ENCODE measurements at regions not wholly inside any gene's neighbourhood (a gene's known extent, or its start where the extent isn't known, plus 50 kb on each side); places are given as distances from the start of the nearest gene placed in this dataset.

DNA sequence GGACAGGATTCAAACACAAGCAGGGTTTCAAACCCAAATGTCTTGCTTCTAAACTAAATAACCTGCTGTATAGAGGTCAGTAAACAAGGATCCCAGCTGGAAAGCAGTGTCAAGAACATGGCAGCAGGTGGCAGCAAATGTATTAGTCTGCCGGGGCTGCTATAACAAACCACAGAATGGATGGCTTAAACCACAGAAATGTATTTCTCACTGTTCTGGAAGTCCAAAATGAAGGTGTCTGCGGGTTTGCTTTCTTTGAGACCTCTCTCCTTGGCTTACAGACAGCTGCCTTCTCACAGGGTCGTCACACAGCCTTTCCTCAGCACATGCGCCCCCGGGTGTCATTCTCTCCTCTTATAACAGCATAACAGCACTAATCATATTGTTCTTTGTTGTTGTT lies 65.1 kb upstream of the LRRC55 start:
- WGBS, 2 donors, result 64 to 67% methylated on average over 5 of the region's 5 CpGs
- H3K9me3 ChIP-seq, result no peaks in the 10 kb centered on the region
- peak in 1 of 2 donors; percentile 39 for DNase-seq (ENCODE audit: low spot score in 2 of 2)
- H3K4me1 ChIP-seq, result no peaks in the 10 kb centered on the region
- TF ChIP-seq, protein P1, sequence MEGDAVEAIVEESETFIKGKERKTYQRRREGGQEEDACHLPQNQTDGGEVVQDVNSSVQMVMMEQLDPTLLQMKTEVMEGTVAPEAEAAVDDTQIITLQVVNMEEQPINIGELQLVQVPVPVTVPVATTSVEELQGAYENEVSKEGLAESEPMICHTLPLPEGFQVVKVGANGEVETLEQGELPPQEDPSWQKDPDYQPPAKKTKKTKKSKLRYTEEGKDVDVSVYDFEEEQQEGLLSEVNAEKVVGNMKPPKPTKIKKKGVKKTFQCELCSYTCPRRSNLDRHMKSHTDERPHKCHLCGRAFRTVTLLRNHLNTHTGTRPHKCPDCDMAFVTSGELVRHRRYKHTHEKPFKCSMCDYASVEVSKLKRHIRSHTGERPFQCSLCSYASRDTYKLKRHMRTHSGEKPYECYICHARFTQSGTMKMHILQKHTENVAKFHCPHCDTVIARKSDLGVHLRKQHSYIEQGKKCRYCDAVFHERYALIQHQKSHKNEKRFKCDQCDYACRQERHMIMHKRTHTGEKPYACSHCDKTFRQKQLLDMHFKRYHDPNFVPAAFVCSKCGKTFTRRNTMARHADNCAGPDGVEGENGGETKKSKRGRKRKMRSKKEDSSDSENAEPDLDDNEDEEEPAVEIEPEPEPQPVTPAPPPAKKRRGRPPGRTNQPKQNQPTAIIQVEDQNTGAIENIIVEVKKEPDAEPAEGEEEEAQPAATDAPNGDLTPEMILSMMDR (IDR thresholded peaks at IDR 0.05), result peak in 4 of 5 experiments; percentile 5 to 41 (median 32)
- no peak for TF ChIP-seq POLR2A (IDR thresholded peaks at IDR 0.05)
- H3K36me3 ChIP-seq, result no peaks in the 10 kb centered on the region
- H3K27ac ChIP-seq, result no peak overlapping the region
- no peaks in the 10 kb centered on the region for H3K27me3 ChIP-seq
- no peak overlapping the region for H3K4me3 ChIP-seq

DNA sequence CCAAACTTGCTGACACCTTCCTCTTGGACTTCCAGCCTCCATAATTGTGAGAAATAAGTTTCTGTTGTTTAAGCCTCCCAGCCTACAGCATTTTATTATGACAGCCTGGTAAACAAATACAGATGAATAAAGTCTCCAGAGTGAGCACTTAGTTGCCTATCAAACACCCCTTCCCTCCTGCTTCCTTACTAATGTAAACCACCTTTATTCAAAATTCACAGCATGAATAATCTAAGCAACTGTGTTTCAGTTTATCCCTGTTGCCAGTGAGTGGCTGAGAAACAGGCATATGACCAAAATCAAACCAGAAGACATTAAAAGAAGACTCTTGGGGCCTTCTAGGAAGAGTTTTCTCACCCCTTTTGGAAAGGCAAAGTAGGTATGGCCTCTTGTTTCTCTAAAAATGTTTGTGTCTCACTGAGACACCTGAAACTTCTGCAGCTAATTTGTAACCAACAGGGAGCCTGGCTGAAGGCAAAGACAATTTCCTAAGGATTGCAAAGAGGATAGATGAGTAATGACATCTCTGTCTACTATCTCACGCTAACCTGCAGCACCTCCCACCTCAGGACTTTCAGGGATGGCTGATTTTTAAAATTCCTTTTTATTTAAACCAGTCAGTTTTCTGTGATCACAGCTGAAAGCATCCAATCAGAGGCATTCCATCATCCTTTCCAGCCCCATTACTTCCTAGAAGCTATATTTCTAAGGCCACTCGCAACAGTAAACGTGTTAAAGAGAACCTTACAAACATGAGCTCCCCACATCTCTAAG lies 61.4 kb upstream of the LRRC55 start:
- Histone ChIP-seq H3K36me3 (no peaks in the 10 kb centered on the region), H3K4me1 (no peaks in the 10 kb centered on the region), H3K27ac (no peak overlapping the region), H3K9me3 (no peaks in the 10 kb centered on the region), H3K4me3 (no peak overlapping the region), H3K27me3 (no peaks in the 10 kb centered on the region)
- 91 to 94% methylated on average over 3 of the region's 3 CpGs for WGBS, 2 donors
- TF ChIP-seq EP300 (IDR thresholded peaks at IDR 0.05), result no peak
- TF ChIP-seq, protein P1 (IDR thresholded peaks at IDR 0.05), result no peak
- no peak for TF ChIP-seq POLR2A (IDR thresholded peaks at IDR 0.05)
- DNase-seq (ENCODE audit: low spot score in 2 of 2), result no peak

DNA sequence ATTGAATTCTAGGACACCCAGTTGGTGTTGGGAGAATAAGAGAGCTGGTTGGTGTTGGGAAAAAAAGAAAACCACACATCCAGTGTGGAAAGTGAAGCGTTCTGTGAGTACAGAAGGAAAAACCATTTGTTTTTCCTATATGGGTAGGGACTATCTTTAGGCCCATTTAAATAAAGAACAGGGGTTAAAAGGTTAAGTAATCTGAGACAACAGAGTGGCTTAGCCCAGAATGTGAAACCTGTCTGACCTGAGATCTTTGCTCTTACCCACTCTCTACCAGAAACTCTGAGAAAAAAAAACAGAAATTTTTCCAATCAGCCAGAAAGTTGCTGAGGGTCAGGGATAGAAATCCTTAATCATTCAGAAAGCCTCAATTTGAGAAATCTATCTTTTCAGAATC lies 59.8 kb upstream of the LRRC55 start:
- TF ChIP-seq EP300 (IDR thresholded peaks at IDR 0.05) (no peak), POLR2A (IDR thresholded peaks at IDR 0.05) (no peak)
- TF ChIP-seq, protein P1 (IDR thresholded peaks at IDR 0.05), result no peak
- Histone ChIP-seq H3K27ac (no peak overlapping the region), H3K27me3 (no peaks in the 10 kb centered on the region), H3K4me1 (no peaks in the 10 kb centered on the region), H3K36me3 (no peaks in the 10 kb centered on the region), H3K9me3 (no peaks in the 10 kb centered on the region), H3K4me3 (no peak overlapping the region)
- WGBS, 2 donors, result 49 to 59% methylated on average over 1 of the region's 1 CpG
- DNase-seq (ENCODE audit: low spot score in 2 of 2), result no peak

DNA sequence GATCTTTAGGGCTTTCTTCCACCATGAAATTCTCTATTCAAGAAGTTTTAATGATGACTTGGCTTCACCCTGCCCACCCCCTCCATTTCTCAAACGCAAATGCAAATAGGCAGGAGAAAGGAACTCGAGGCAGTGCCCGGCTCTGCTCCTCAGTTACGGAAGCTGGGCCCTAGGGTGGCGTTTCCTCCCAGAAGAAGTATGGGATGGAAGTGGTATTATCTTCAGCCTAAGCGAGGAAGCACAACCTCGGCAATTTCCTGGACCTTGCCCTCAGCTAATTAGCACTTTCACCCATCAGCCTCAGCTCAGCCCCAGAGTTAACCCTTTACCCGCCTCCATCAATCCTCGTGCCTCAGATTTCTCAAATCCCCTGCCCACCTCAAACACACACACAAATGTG lies 58.2 kb upstream of the LRRC55 start:
- Histone ChIP-seq H3K4me1 (no peaks in the 10 kb centered on the region), H3K27me3 (no peaks in the 10 kb centered on the region), H3K4me3 (no peak overlapping the region), H3K9me3 (no peaks in the 10 kb centered on the region), H3K36me3 (no peaks in the 10 kb centered on the region), H3K27ac (no peak overlapping the region)
- no peak for DNase-seq (ENCODE audit: low spot score in 2 of 2)
- TF ChIP-seq EP300 (IDR thresholded peaks at IDR 0.05) (no peak), POLR2A (IDR thresholded peaks at IDR 0.05) (no peak)
- TF ChIP-seq, protein P1 (IDR thresholded peaks at IDR 0.05), result no peak
- 51 to 61% methylated on average over 9 of the region's 9 CpGs for WGBS, 2 donors

DNA sequence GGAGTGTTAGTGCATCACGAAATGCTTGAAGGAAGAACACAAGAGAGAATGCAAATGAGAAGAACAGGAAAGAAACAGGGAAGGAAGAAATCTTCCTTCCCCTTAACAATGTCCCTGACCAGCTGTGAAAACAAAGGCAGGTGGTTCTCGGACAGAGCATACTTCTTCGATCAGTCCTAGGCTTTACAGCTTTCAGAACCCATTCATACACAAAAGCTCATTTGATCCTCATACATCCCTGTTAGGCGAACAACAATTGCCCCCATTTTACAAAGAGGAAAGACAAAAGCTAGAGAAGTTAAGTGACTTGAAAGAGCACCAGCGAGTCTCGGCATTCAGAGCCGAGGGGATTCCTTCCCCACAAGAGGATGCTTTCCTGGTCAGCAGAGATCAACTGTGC lies 57.2 kb upstream of the LRRC55 start:
- WGBS, 2 donors, result 23 to 34% methylated on average over 7 of the region's 7 CpGs
- no peak for TF ChIP-seq EP300 (IDR thresholded peaks at IDR 0.05)
- TF ChIP-seq, protein P1 (IDR thresholded peaks at IDR 0.05), result no peak
- no peak for TF ChIP-seq POLR2A (IDR thresholded peaks at IDR 0.05)
- Histone ChIP-seq H3K27ac (no peak overlapping the region), H3K27me3 (no peaks in the 10 kb centered on the region), H3K9me3 (no peaks in the 10 kb centered on the region), H3K4me1 (no peaks in the 10 kb centered on the region), H3K4me3 (no peak overlapping the region), H3K36me3 (no peaks in the 10 kb centered on the region)
- no peak for DNase-seq (ENCODE audit: low spot score in 2 of 2)

Data from tibial nerve (tissue), 4 donors.